DOHH2 (cell line): ENCODE measurements at regions not wholly inside any gene's neighbourhood (a gene's known extent, or its start where the extent isn't known, plus 50 kb on each side); places are given as distances from the start of the nearest gene placed in this dataset.

Experiments
- H3F3A ChIP-seq: fragments of 200-600 bp; sonication (generic), shearing (Covaris generic); 2 replicates; pipeline ENCODE4 v1.6.0; 2016; ENCODE audit warnings: antibody characterized with exemption, mild to moderate bottlenecking; ENCODE audit not compliant: control insufficient read depth, insufficient read depth
- H3K27ac ChIP-seq: fragments of 200-600 bp; sonication (generic); 2 replicates; pipeline ENCODE4 v1.5.1; 2014; ENCODE audit warnings: low read depth, mild to moderate bottlenecking, low read length, moderate library complexity
- H3K27me3 ChIP-seq: fragments of 200-600 bp; sonication (generic); 2 replicates; pipeline ENCODE4 v1.6.1; 2014; ENCODE audit warnings: mild to moderate bottlenecking, low read length, mixed read lengths; ENCODE audit not compliant: control insufficient read depth
- H3K36me3 ChIP-seq: fragments of 200-600 bp; sonication (generic); 2 replicates; pipeline ENCODE4 v1.6.1; 2014; ENCODE audit warnings: mild to moderate bottlenecking, low read length, moderate library complexity, mixed read lengths; ENCODE audit not compliant: control insufficient read depth
- H3K4me1 ChIP-seq: fragments of 200-600 bp; sonication (generic); 2 replicates; pipeline ENCODE4 v1.6.1; 2014; ENCODE audit warnings: mild to moderate bottlenecking, low read length, mixed read lengths; ENCODE audit not compliant: control insufficient read depth
- H3K4me2 ChIP-seq: fragments of 200-600 bp; sonication (generic); 2 replicates; pipeline ENCODE4 v1.6.0; 2014; ENCODE audit warnings: mild to moderate bottlenecking, low read length, moderate library complexity
- H3K4me3 ChIP-seq: fragments of 200-600 bp; sonication (generic); 2 replicates; pipeline ENCODE4 v1.5.1; 2014; ENCODE audit warnings: mild to moderate bottlenecking, low read length, mixed read lengths
- H3K79me2 ChIP-seq: fragments of 200-600 bp; sonication (generic); 2 replicates; pipeline ENCODE4 v1.6.1; 2014; ENCODE audit warnings: mild to moderate bottlenecking, low read length, mixed read lengths; ENCODE audit not compliant: control insufficient read depth
- H3K9me2 ChIP-seq: fragments of 200-600 bp; sonication (generic); replicated peaks from 2 replicates; pipeline ENCODE4 v1.6.1; 2014; ENCODE audit warnings: mild to moderate bottlenecking, low read length, mixed read lengths; ENCODE audit not compliant: control insufficient read depth
- H3K9me3 ChIP-seq: fragments of 200-600 bp; sonication (generic); 2 replicates; pipeline ENCODE4 v1.6.1; 2014; ENCODE audit warnings: antibody characterized with exemption, low read length, mixed read lengths; ENCODE audit not compliant: control insufficient read depth, insufficient read depth
- H4K20me1 ChIP-seq: fragments of 200-600 bp; sonication (generic); 2 replicates; pipeline ENCODE4 v1.6.0; 2014; ENCODE audit warnings: low read depth, mild to moderate bottlenecking, antibody characterized with exemption, low read length, moderate library complexity; ENCODE audit not compliant: control insufficient read depth, insufficient read depth
- CTCF ChIP-seq: fragments of 200-600 bp; sonication (generic); IDR thresholded peaks from one replicate; pipeline ENCODE4 v1.5.1; 2014; ENCODE audit warnings: antibody characterized with exemption, mild to moderate bottlenecking, low read depth, low read length; ENCODE audit not compliant: poor library complexity, severe bottlenecking
- EZH2phosphoT487 ChIP-seq: fragments of 200-600 bp; sonication (generic); IDR thresholded peaks from 2 replicates; pipeline ENCODE4 v1.6.1; 2017; ENCODE audit warnings: borderline replicate concordance, mild to moderate bottlenecking, antibody characterized with exemption, low read length, moderate library complexity, mixed read lengths

- Histone ChIP-seq H3K27me3 (no peaks in the 10 kb centered on the region), H3K4me3 (no peak overlapping the region)
These were observed 304.2 kb upstream of the HSFY2 start for GRCh38 chrY:19077698-19078113.

GRCh38 chrY:19076846-19077697 is 303.5 kb upstream of the HSFY2 start:
- H3K9me3 ChIP-seq: no peaks in the 10 kb centered on the region
- H3K9me2 ChIP-seq: no peaks in the 10 kb centered on the region
- TF ChIP-seq EZH2phosphoT487 (no peak), CTCF (no peak)
- H3K27ac ChIP-seq: no peak overlapping the region
- no peak overlapping the region for H3K4me3 ChIP-seq
- H3K4me1 ChIP-seq: no peaks in the 10 kb centered on the region
- H3K27me3 ChIP-seq: no peaks in the 10 kb centered on the region
- H3K36me3 ChIP-seq: no peaks in the 10 kb centered on the region
- no peaks in the 10 kb centered on the region for H3K79me2 ChIP-seq
- no peaks in the 10 kb centered on the region for H3F3A ChIP-seq
- no peaks in the 10 kb centered on the region for H4K20me1 ChIP-seq
- H3K4me2 ChIP-seq: no peak overlapping the region

More at GRCh38 chrY:19077698-19078113, 304.2 kb upstream of the HSFY2 start:
- Histone ChIP-seq H3K79me2 (no peaks in the 10 kb centered on the region), H3K27ac (no peak overlapping the region), H3K4me1 (no peaks in the 10 kb centered on the region), H4K20me1 (no peaks in the 10 kb centered on the region), H3K4me2 (no peak overlapping the region), H3K9me3 (no peaks in the 10 kb centered on the region), H3K36me3 (no peaks in the 10 kb centered on the region), H3K9me2 (no peaks in the 10 kb centered on the region), H3F3A (no peaks in the 10 kb centered on the region)
- TF ChIP-seq EZH2phosphoT487 (no peak), CTCF (no peak)

GRCh38 chrY:19075471-19076253 is 302.1 kb upstream of the HSFY2 start:
- H3K27me3 ChIP-seq: no peaks in the 10 kb centered on the region
- H3K27ac ChIP-seq: no peak overlapping the region
- TF ChIP-seq CTCF: no peak
- no peak for TF ChIP-seq EZH2phosphoT487
- H3F3A ChIP-seq: no peaks in the 10 kb centered on the region
- H3K9me2 ChIP-seq: no peaks in the 10 kb centered on the region
- no peaks in the 10 kb centered on the region for H3K9me3 ChIP-seq
- no peaks in the 10 kb centered on the region for H3K79me2 ChIP-seq
- H3K4me1 ChIP-seq: no peaks in the 10 kb centered on the region
- no peaks in the 10 kb centered on the region for H3K36me3 ChIP-seq
- no peaks in the 10 kb centered on the region for H4K20me1 ChIP-seq
- H3K4me3 ChIP-seq: no peak overlapping the region
- H3K4me2 ChIP-seq: no peak overlapping the region
